ENCODE measurements at regions not wholly inside any gene's neighbourhood (a gene's known extent, or its start where the extent isn't known, plus 50 kb on each side); places are given as distances from the start of the nearest gene placed in this dataset.
A peak's percentile ranks its signal among the peaks of the same experiment; 100 is the strongest.

- DNase-seq = no peak
Observed at GRCh38 chr2:236875906-236876505, 209.7 kb upstream of the COPS8 start.

- no peak for DNase-seq
Observed at GRCh38 chr2:236876642-236877041, 209.0 kb upstream of the COPS8 start.

GRCh38 chr2:236877972-236878371 lies 207.7 kb upstream of the COPS8 start:
- DNase-seq = no peak

- no peak for DNase-seq
Observed at GRCh38 chr2:236879416-236879963, 206.2 kb upstream of the COPS8 start.

GRCh38 chr2:236882074-236882473 lies 203.6 kb upstream of the COPS8 start:
- no peak for DNase-seq

GRCh38 chr2:236882930-236883329 lies 202.8 kb upstream of the COPS8 start:
- no peak for DNase-seq

- no peak for DNase-seq
Observed at GRCh38 chr2:236883819-236884218, 201.9 kb upstream of the COPS8 start.

GRCh38 chr2:236884569-236885175 lies 201.0 kb upstream of the COPS8 start:
- DNase-seq = no peak

- no peak for DNase-seq
Observed at GRCh38 chr2:236886456-236886855, 199.2 kb upstream of the COPS8 start.

- peak; percentile 78 for DNase-seq
Observed at GRCh38 chr2:236887531-236887930, 198.2 kb upstream of the COPS8 start.

GRCh38 chr2:236887953-236888793 lies 197.5 kb upstream of the COPS8 start:
- DNase-seq = no peak

- DNase-seq = peak; percentile 26
Observed at GRCh38 chr2:236888794-236889780, 196.6 kb upstream of the COPS8 start.

GRCh38 chr2:236889791-236890704 lies 195.6 kb upstream of the COPS8 start:
- DNase-seq = no peak

- no peak for DNase-seq
Observed at GRCh38 chr2:236892721-236893120, 193.0 kb upstream of the COPS8 start.

- no peak for DNase-seq
Observed at GRCh38 chr2:236894791-236895190, 190.9 kb upstream of the COPS8 start.

GRCh38 chr2:236895497-236895896 lies 190.2 kb upstream of the COPS8 start:
- no peak for DNase-seq

- no peak for DNase-seq
Observed at GRCh38 chr2:236896688-236897087, 189.0 kb upstream of the COPS8 start.

GRCh38 chr2:236899146-236899545 lies 186.5 kb upstream of the COPS8 start:
- DNase-seq = no peak

- DNase-seq = no peak
Observed at GRCh38 chr2:236899950-236900640, 185.6 kb upstream of the COPS8 start.

- no peak for DNase-seq
Observed at GRCh38 chr2:236901956-236902355, 183.7 kb upstream of the COPS8 start.

Measured in fibroblast of skin of back (primary cell).